ENCODE measurements at regions not wholly inside any gene's neighbourhood (a gene's known extent, or its start where the extent isn't known, plus 50 kb on each side); places are given as distances from the start of the nearest gene placed in this dataset.

DNA sequence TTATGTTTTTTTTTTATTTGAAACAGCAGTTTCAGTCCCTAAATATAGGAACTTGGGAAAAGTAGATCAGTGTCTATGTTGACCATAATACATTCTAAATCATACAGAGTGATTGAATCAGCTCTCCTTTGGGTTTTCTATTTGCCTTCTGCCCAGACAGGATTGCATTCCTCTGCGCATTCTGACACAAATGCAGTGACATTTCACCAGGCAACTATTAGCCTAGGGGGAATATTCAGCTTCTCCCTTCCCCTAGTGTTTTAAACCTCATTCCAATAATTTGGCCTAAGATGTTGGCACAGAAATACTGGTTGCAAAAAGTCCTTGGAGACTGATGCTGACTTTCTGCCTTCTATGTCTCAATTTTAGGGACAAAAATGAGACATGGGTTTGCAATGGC, 172.8 kb downstream of the PTGER3 start:
- DNase-seq (ENCODE audit: extremely low spot score): no peak
- POLR2A ChIA-PET: no interaction called here

DNA sequence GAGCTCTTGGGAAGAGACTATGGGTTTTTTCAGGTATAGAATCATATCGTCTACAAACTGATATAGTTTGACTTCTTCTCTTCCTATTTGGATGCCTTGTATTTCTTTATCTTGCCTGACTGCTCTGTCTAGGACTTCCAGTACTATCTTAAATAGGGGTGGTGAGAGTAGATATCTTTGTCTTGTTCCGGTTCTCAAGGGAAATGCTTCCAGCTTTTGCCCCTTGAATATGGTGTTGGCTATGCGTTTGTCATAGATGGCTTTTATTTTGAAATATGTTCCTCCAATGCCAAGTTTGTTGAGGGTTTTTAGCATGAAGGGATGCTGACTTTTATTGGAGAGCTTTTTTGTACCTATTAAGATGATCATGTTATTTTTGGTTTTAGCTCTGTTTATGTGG, 170.3 kb downstream of the PTGER3 start:
- CTCF ChIA-PET: interaction anchor here (1.2 to 1.3 kb wide), 2 partner anchors 9 to 39 kb away, joined by 3 read pairs; no protein-coding TSS in a partner anchor
- TF ChIP-seq, protein P1, sequence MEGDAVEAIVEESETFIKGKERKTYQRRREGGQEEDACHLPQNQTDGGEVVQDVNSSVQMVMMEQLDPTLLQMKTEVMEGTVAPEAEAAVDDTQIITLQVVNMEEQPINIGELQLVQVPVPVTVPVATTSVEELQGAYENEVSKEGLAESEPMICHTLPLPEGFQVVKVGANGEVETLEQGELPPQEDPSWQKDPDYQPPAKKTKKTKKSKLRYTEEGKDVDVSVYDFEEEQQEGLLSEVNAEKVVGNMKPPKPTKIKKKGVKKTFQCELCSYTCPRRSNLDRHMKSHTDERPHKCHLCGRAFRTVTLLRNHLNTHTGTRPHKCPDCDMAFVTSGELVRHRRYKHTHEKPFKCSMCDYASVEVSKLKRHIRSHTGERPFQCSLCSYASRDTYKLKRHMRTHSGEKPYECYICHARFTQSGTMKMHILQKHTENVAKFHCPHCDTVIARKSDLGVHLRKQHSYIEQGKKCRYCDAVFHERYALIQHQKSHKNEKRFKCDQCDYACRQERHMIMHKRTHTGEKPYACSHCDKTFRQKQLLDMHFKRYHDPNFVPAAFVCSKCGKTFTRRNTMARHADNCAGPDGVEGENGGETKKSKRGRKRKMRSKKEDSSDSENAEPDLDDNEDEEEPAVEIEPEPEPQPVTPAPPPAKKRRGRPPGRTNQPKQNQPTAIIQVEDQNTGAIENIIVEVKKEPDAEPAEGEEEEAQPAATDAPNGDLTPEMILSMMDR (IDR thresholded peaks at IDR 0.05; ENCODE audit: control extremely low read depth, extremely low read depth, low read depth, missing control alignments): no peak
- POLR2A ChIA-PET: no interaction called here
- no peak for DNase-seq (ENCODE audit: extremely low spot score)

More for the DNA sequence above, 172.8 kb downstream of the PTGER3 start:
- CTCF ChIA-PET: no interaction called here
- TF ChIP-seq, protein P1 (IDR thresholded peaks at IDR 0.05; ENCODE audit: control extremely low read depth, extremely low read depth, low read depth, missing control alignments): no peak

DNA sequence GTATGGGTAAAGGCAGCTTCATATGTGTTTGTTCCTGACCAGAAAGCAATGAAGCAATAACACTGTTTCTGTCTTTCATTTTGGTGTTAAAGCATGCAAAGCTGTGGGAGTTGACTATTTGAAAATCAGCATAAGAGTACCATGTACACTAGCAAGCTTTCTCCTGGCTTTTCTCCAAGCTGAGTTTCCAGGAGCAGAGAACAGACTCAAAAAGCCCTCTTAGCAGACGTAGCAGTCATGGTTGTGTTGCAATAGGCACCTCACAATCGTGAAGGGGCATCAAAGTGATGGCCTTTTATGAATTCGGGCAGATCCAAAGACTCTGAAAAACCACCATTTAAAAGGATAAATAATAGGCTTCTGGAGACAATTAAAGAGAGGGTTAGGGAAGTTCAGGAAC, 159.7 kb downstream of the PTGER3 start:
- ChIA-PET CTCF (interaction anchor here (1.0 to 1.5 kb wide), 3 partner anchors 8 to 21 kb away, joined by 3 to 5 read pairs (median 3); no protein-coding TSS in a partner anchor), POLR2A (no interaction called here)
- DNase-seq (ENCODE audit: extremely low spot score): no peak
- TF ChIP-seq, protein P1 (IDR thresholded peaks at IDR 0.05; ENCODE audit: control extremely low read depth, extremely low read depth, low read depth, missing control alignments): no peak

DNA sequence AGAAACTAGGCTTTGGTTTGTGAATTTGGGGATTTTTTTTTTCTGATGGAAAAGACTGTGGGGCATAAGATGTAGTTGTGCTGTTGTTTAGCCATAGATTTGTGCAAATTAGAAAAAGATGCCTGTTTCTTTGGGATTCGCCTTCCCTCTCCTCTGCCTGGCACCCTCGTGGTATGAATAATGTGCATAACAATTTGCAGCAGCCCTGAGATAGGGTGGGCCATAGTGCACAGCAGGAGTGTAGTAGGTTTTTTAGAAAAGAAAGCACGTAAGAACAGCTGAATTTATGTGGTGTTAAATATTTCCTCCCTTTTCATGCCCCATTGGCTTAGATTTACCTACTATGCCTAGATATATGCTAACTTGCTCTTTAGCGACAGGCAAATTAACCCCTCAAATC, 158.9 kb downstream of the PTGER3 start:
- DNase-seq (ENCODE audit: extremely low spot score): no peak
- POLR2A ChIA-PET: no interaction called here
- CTCF ChIA-PET: no interaction called here
- TF ChIP-seq, protein P1 (IDR thresholded peaks at IDR 0.05; ENCODE audit: control extremely low read depth, extremely low read depth, low read depth, missing control alignments): no peak

DNA sequence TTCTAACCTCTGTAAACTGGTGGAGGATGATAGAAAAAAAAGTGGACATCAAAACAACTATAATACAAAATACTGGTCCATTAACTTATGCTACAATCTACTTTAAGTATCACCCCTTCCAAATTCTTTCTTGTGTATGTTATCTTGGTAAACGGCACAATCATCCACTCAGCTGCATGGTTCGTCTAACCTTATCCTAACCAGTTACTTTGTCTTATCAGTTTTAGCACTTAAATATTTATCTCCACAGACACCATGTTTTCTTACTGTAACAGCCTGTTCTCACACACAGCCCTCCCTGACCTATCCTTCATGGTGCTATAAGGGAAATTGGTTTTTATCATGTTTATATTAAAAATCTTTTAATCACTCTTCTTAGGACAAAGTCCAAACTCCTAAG, 157.2 kb downstream of the PTGER3 start:
- POLR2A ChIA-PET: no interaction called here
- DNase-seq (ENCODE audit: extremely low spot score): no peak
- CTCF ChIA-PET: interaction anchor here (1.4 kb wide), 1 partner anchor 35 kb away, joined by 3 read pairs; no protein-coding TSS in a partner anchor
- TF ChIP-seq, protein P1 (IDR thresholded peaks at IDR 0.05; ENCODE audit: control extremely low read depth, extremely low read depth, low read depth, missing control alignments): no peak

DNA sequence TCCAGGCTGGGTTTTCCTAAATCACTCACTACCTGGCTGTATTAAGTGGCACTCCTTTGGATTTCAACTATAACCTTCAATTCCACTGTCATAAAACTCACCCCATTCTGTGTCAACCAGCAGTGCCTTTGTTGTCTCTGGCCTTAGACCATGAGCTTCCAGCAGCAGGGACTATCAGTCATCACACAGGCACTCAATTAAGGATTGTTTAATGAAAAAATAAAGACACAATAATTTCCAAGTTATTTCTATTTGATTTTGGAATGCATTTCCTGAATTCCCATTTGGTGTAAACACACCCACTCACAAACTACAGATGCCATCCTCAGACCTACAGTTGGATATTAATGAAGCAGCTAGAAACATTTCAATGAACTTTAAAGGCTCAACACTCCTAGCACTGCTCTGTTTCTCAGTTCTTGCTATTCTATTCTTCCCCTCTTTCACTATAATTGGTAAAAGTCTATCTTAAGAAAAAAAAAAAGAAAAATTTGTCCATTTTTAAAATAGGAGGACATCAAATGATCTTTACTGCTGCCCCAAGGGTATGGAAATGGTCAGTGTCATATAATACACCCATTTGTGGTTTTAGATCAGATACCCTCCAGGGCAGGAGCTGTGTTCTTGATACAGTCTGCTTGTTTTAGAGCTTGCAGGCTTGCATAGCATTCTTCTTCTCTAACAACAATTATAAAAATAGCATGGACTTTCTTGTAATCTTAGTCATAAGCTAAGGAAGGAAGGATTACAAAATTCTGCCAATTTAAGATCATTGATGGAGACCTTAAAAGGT, 156.4 kb downstream of the PTGER3 start:
- ChIA-PET CTCF (interaction anchor here (0.8 to 1.5 kb wide), 3 partner anchors 34 to 158 kb away, joined by 3 to 4 read pairs (median 3); no protein-coding TSS in a partner anchor), POLR2A (no interaction called here)
- DNase-seq (ENCODE audit: extremely low spot score): no peak
- TF ChIP-seq, protein P1 (IDR thresholded peaks at IDR 0.05; ENCODE audit: control extremely low read depth, extremely low read depth, low read depth, missing control alignments): no peak
